BE2C (cell line): ENCODE measurements at regions not wholly inside any gene's neighbourhood (a gene's known extent, or its start where the extent isn't known, plus 50 kb on each side); places are given as distances from the start of the nearest gene placed in this dataset.

Experiments
- DNase-seq: peaks from one replicate; pipeline ENCODE4 v3.0.0-alpha.2; 2020
- H3K27me3 ChIP-seq: fragments of 250-450 bp; sonication (Bioruptor Pico); 2 replicates; pipeline ENCODE4 v1.5.1; 2020; ENCODE audit warnings: mild to moderate bottlenecking
- H3K36me3 ChIP-seq: fragments of 250-450 bp; sonication (Bioruptor Pico); 2 replicates; pipeline ENCODE4 v1.5.1; 2020; ENCODE audit warnings: mild to moderate bottlenecking
- H3K4me1 ChIP-seq: fragments of 250-450 bp; sonication (Bioruptor Pico); 2 replicates; pipeline ENCODE4 v1.5.1; 2020
- H3K4me3 ChIP-seq: 2 replicates; pipeline ENCODE4 v1.5.1; 2011; ENCODE audit warnings: low read depth, low read length
- H3K9me3 ChIP-seq: fragments of 250-450 bp; sonication (Bioruptor Pico); 2 replicates; pipeline ENCODE4 v1.5.1; 2020
- TF ChIP-seq, protein P1 (sequence below): IDR thresholded peaks from 2 replicates; pipeline ENCODE4 v1.5.1; 2012; ENCODE audit warnings: mild to moderate bottlenecking, low read depth, low read length

DNA sequence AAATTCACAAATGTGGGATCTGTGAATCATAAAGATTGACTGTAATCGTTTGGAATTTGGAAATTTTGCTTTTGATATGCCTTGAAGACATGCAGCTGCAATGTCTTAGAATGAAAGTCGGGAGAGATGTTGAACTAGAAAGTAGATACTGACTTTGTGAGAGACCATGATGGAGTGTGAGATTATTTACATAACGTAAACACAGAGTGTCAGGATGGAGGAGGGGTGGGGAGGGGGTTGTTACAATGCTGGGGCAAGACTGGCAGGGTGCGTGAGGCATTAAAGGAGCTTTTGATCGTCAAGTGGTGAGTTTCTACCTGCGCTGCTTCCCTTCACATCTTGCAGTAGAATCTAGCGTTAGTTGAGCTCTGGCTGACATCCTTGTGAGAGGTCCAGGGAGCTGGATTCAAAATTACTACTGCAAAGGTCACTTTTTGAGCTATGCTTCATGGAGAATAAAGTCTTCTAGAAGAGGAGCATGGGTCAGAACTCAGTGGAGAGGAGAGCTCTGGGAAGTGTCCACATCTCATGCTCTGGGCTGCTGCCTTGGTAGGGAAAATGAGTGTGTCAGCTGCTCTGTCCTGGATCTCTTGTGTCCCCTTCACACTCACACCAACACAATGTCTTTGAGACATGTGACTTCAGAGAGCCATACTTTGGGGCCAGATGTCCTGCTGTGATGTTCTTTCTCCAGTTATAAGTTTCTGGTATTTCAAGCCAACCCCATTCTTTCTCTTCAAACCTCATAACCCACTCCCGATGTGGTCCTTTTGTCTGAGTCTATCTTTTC is 105.2 kb upstream of the CITED2 start:
- no peaks in the 10 kb centered on the region for H3K27me3 ChIP-seq
- no peak for DNase-seq
- no peaks in the 10 kb centered on the region for H3K36me3 ChIP-seq
- H3K4me3 ChIP-seq: no peak overlapping the region
- H3K4me1 ChIP-seq: peaks cover 10% of the 10 kb centered on the region
- TF ChIP-seq, protein P1, sequence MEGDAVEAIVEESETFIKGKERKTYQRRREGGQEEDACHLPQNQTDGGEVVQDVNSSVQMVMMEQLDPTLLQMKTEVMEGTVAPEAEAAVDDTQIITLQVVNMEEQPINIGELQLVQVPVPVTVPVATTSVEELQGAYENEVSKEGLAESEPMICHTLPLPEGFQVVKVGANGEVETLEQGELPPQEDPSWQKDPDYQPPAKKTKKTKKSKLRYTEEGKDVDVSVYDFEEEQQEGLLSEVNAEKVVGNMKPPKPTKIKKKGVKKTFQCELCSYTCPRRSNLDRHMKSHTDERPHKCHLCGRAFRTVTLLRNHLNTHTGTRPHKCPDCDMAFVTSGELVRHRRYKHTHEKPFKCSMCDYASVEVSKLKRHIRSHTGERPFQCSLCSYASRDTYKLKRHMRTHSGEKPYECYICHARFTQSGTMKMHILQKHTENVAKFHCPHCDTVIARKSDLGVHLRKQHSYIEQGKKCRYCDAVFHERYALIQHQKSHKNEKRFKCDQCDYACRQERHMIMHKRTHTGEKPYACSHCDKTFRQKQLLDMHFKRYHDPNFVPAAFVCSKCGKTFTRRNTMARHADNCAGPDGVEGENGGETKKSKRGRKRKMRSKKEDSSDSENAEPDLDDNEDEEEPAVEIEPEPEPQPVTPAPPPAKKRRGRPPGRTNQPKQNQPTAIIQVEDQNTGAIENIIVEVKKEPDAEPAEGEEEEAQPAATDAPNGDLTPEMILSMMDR: no peak
- H3K9me3 ChIP-seq: no peaks in the 10 kb centered on the region

DNA sequence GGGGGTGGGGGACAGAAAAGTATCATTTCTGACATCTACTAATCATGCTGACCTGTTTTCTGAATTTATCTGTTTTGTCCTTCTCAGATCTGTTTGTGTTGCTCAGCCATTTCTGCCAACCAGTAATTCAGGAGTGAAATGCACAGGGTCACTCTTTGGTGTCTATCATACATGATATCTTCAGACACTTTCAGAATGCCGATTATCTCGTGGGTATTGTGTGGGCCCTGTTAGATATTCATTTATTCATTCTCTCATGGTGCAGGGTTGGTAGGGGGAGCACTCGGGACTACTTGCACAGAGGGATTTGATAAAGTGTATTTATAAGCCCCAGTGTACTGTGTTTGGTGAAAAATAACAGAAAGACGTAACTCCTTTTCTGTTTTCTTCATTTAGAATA is 101.2 kb upstream of the CITED2 start:
- TF ChIP-seq, protein P1: no peak

DNA sequence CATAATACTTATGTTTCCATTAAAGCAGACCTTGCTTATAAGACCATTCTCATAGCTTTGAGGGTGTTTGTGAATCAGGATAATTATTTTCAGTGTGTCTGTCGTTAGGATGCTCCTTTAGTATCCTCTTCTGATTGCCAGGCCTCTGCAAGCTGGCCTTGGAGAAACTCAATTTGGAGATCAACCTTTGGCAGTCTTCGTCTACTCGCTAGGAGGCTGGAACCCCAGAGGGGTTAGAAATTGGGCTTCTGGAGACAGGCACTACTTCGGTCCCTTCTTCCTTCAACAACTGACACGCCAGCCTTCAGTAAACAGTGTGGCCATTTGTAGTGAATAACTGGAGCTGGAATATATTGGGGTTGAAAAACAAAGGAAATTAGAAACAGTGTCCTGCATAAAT is 100.8 kb upstream of the CITED2 start:
- no peaks in the 10 kb centered on the region for H3K27me3 ChIP-seq
- no peaks in the 10 kb centered on the region for H3K36me3 ChIP-seq
- no peak overlapping the region for H3K4me3 ChIP-seq
- TF ChIP-seq, protein P1: no peak
- H3K9me3 ChIP-seq: no peaks in the 10 kb centered on the region
- no peak for DNase-seq
- peaks cover 16% of the 10 kb centered on the region for H3K4me1 ChIP-seq

More for the DNA sequence above, 101.2 kb upstream of the CITED2 start:
- Histone ChIP-seq H3K27me3 (no peaks in the 10 kb centered on the region), H3K4me3 (no peak overlapping the region), H3K36me3 (no peaks in the 10 kb centered on the region), H3K9me3 (no peaks in the 10 kb centered on the region), H3K4me1 (peaks cover 16% of the 10 kb centered on the region)
- no peak for DNase-seq

DNA sequence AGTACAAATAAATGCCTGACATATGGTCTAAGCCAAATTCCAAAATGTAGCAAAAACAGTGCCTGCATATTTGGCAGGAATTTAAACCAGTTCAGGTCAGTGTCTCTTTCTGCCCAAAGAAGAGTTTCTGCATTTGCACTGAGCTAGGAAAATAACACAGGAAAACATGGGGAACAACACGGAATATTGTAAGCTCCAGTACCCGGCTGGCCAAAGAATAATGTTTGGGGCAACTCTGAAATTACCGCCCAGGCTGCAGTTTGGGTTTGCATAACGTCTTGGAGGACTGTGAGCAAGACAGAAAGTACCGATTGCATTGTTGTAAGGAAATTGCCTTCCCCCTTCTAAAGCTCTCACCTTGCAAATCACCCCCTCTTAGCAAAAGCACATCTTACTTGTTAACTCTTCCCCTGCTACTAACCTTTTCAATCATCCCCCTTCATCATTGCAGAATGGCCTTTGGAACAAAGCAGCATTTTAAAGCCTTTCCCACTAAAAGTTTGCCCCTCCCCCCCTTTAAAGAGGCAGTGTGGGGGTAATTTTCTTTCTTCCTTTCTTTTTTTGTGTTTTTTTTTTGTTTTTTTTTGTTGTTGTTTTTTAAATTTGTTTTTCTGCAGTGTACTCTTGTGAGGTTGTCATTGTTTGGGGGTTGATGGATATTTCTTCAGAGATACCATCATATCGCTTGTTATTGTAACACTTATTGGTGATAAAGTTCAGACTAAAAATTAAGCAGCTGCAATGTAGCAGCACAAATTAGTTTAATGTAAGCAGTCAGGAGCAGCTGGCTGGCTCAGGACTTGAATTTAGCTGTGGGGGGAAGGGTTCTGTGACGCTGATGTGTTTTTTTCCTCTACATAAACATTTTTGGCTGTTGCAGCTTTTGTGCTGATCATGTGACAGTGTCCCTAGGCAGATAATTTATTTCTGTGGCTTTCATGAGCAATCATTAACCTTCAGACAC is 100.0 kb upstream of the CITED2 start:
- TF ChIP-seq, protein P1: no peak
- Histone ChIP-seq H3K4me3 (no peak overlapping the region), H3K36me3 (no peaks in the 10 kb centered on the region), H3K9me3 (no peaks in the 10 kb centered on the region), H3K27me3 (no peaks in the 10 kb centered on the region), H3K4me1 (peaks cover 16% of the 10 kb centered on the region)
- peak; percentile 41 for DNase-seq

DNA sequence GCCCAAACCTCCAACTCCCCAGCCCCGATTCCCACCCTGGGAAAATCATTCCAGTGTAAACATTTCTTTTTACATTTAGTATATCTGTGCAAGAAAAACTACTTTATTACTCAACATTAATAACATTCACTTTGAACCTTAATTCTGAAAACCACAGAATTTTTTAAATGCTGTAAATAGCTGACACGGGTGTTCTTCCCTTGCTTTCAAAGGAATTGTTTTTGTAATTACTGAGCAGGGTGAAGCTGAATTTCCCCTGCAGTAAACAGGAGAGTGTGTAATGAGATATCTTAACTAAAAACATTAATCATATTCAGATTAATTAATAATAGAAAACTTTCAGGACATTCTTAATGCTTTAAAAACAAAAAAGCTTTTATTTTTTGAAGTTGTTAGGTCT is 99.3 kb upstream of the CITED2 start:
- peaks cover 16% of the 10 kb centered on the region for H3K4me1 ChIP-seq
- H3K4me3 ChIP-seq: no peak overlapping the region
- no peaks in the 10 kb centered on the region for H3K9me3 ChIP-seq
- H3K27me3 ChIP-seq: no peaks in the 10 kb centered on the region
- DNase-seq: no peak
- no peaks in the 10 kb centered on the region for H3K36me3 ChIP-seq
- TF ChIP-seq, protein P1: no peak
